ENCODE measurements at regions not wholly inside any gene's neighbourhood (a gene's known extent, or its start where the extent isn't known, plus 50 kb on each side); places are given as distances from the start of the nearest gene placed in this dataset.
A peak's percentile ranks its signal among the peaks of the same experiment; 100 is the strongest.

- TF ChIP-seq, protein P1, sequence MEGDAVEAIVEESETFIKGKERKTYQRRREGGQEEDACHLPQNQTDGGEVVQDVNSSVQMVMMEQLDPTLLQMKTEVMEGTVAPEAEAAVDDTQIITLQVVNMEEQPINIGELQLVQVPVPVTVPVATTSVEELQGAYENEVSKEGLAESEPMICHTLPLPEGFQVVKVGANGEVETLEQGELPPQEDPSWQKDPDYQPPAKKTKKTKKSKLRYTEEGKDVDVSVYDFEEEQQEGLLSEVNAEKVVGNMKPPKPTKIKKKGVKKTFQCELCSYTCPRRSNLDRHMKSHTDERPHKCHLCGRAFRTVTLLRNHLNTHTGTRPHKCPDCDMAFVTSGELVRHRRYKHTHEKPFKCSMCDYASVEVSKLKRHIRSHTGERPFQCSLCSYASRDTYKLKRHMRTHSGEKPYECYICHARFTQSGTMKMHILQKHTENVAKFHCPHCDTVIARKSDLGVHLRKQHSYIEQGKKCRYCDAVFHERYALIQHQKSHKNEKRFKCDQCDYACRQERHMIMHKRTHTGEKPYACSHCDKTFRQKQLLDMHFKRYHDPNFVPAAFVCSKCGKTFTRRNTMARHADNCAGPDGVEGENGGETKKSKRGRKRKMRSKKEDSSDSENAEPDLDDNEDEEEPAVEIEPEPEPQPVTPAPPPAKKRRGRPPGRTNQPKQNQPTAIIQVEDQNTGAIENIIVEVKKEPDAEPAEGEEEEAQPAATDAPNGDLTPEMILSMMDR (IDR thresholded peaks at IDR 0.05; ENCODE audit: insufficient read depth, low read length), result no peak
- H3K4me3 ChIP-seq (ENCODE audit: low read depth, low read length), result no peak overlapping the region
- DNase-seq (ENCODE audit: low read depth), result peak; percentile 42
Measured at GRCh38 chr6:139439349-139439748, 64.9 kb upstream of the CITED2 start.

DNA sequence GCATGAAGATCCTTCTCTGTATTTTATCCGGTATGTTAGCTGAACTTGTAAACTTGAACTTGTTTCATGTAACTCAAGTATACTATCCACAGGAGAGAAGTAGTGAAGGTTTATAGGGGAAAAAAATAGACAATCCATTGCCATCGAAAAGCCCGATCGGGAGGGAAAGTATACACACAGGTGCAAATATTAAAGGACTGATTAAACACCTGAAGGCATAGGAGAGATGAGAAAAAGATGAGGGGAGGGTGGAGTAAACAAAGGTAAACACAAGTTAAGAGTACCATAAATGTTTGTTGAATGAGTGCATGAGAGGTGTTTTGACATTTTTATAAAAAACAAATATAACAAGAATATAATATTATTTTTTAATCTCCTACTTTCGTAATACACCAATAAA, 64.3 kb upstream of the CITED2 start:
- DNase-seq (ENCODE audit: low read depth), result no peak
- TF ChIP-seq, protein P1 (IDR thresholded peaks at IDR 0.05; ENCODE audit: insufficient read depth, low read length), result no peak
- no peak overlapping the region for H3K4me3 ChIP-seq (ENCODE audit: low read depth, low read length)

GRCh38 chr6:139436957-139437348, 62.5 kb upstream of the CITED2 start:
- no peak overlapping the region for H3K4me3 ChIP-seq (ENCODE audit: low read depth, low read length)
- TF ChIP-seq, protein P1 (IDR thresholded peaks at IDR 0.05; ENCODE audit: insufficient read depth, low read length), result no peak
- DNase-seq (ENCODE audit: low read depth), result no peak

DNA sequence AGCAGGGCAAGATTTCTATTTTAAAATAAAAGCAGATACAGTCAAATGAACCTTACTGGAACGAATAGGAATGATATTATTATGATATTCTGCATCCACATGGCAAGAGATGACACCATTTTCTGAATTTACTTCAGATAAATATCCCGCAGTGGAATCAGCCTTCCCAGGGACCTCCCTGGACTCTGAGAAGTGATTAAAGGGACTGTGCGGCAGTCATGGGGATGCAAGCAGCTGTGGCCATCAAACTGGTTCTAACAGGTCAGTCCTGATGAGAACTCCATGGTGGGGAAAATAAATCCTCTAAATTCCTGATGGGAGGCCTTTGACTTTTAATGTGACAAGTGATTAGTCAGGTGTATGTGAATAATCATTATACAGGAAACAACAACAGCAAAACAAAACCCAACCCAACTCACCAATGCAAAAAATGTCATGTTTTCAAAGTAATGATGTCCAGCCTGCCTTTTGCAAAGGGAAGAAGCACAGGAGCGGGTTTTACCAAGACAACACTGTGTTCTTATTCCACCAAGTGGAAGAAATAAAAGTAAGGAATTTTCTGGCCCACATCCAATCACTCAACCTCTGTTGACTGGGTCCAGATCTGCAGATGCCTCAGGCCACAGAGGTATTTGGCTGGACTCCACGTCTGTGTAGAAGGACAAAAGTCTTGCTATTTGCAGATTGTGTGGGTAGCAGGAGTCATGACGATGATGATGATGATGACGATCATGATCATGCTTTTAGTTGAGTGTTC, 61.9 kb upstream of the CITED2 start:
- H3K4me3 ChIP-seq (ENCODE audit: low read depth, low read length), result no peak overlapping the region
- DNase-seq (ENCODE audit: low read depth), result no peak
- TF ChIP-seq, protein P1 (IDR thresholded peaks at IDR 0.05; ENCODE audit: insufficient read depth, low read length), result no peak

GRCh38 chr6:139433631-139434419, 59.4 kb upstream of the CITED2 start:
- DNase-seq (ENCODE audit: low read depth), result peak; percentile 27
- no peak overlapping the region for H3K4me3 ChIP-seq (ENCODE audit: low read depth, low read length)
- TF ChIP-seq, protein P1 (IDR thresholded peaks at IDR 0.05; ENCODE audit: insufficient read depth, low read length), result no peak

DNA sequence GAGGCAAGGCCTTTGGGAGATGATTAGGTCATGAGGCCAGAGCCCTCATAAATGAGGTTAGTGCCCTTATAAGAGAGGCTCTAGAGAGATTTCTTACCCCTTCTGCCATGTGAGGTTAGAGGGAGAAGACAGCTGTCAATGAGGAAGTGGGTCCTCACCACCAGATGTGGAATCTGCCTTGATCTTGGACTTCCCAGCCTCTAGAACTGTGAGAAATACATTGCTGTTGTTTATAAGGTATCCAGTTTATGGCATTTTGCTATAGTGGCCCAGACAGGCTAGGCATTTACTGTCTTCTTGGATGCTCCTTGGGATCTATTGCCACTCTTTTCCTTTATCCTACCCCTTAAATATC, 57.1 kb upstream of the CITED2 start:
- no peak overlapping the region for H3K4me3 ChIP-seq (ENCODE audit: low read depth, low read length)
- DNase-seq (ENCODE audit: low read depth), result no peak
- TF ChIP-seq, protein P1 (IDR thresholded peaks at IDR 0.05; ENCODE audit: insufficient read depth, low read length), result no peak
